T-helper 2 cell treated with Interferon-gamma antibody and Interleukin-4, amounts not matched to agents 5 μg/mL and 100 μg/mL, for 36 hours (primary cell): ENCODE measurements at regions not wholly inside any gene's neighbourhood (a gene's known extent, or its start where the extent isn't known, plus 50 kb on each side); places are given as distances from the start of the nearest gene placed in this dataset.

Source experiments
- DNase-seq: peaks from one replicate; pipeline ENCODE4 v3.0.0; 2021; ENCODE audit warnings: low spot score
- H3K27ac Mint-ChIP-seq: one replicate; pipeline ENCODE4 v1.8.0; 2021; ENCODE audit warnings: mild to moderate bottlenecking, mixed read lengths
- H3K27me3 Mint-ChIP-seq: one replicate; pipeline ENCODE4 v1.8.0; 2021; ENCODE audit warnings: low read depth, mixed read lengths
- H3K36me3 Mint-ChIP-seq: one replicate; pipeline ENCODE4 v1.8.0; 2021; ENCODE audit warnings: low read depth, mixed read lengths
- H3K4me1 Mint-ChIP-seq: one replicate; pipeline ENCODE4 v1.8.0; 2021; ENCODE audit warnings: low read depth, mixed read lengths
- H3K4me3 Mint-ChIP-seq: one replicate; pipeline ENCODE4 v1.8.0; 2022; ENCODE audit warnings: mild to moderate bottlenecking, moderate library complexity, mixed read lengths
- H3K9me3 Mint-ChIP-seq: one replicate; pipeline ENCODE4 v1.8.0; 2021; ENCODE audit warnings: mixed read lengths

DNA sequence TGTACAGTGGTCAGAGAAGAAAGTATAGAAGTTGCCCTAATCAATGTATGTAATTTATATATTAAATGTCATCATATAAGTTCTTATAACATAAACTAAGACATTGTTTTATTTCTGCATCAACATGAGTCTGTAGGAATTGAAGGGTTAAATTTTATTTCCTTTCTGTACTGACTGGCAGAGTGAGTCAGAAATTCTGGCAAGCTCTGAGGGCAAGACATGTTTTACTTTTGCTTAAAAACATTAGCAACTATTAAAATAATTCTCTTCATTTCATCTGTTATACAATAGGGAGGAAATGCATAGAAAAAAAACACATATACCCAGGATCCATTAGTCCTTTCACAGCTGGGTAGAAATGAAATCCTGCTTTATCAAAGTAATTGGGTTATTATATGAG lies 171.4 kb upstream of the ALCAM start:
- Mint-ChIP-seq H3K36me3 (no peaks in the 10 kb centered on the region), H3K27ac (no peak overlapping the region), H3K9me3 (no peaks in the 10 kb centered on the region), H3K4me3 (no peak overlapping the region), H3K27me3 (no peaks in the 10 kb centered on the region), H3K4me1 (no peaks in the 10 kb centered on the region)
- DNase-seq: no peak

- H3K9me3 Mint-ChIP-seq: no peaks in the 10 kb centered on the region
- H3K4me1 Mint-ChIP-seq: no peaks in the 10 kb centered on the region
Observed at GRCh38 chr3:105197863-105198262, 168.8 kb upstream of the ALCAM start.

DNA sequence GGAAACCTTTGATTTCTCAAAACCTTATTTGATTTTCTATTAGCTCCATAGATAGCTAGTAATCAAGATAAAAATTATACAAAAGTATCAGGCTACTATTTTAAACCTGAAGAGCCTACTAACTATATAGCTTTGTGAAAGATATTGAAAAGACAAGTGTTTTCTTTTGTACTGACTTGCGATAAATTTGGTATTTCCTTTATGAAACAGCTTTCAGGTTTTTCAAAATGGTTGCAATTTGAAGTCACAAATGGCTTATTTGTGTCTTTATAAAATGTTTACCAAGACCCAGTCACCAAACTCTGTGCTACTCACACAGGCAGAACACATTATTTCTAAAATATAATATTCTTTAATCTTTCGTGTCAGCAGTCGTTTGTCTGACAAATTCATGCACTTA lies 167.5 kb upstream of the ALCAM start:
- Mint-ChIP-seq H3K9me3 (no peaks in the 10 kb centered on the region), H3K4me3 (no peak overlapping the region), H3K36me3 (no peaks in the 10 kb centered on the region)

More at GRCh38 chr3:105197863-105198262, 168.8 kb upstream of the ALCAM start:
- DNase-seq: no peak
- Mint-ChIP-seq H3K27me3 (no peaks in the 10 kb centered on the region), H3K36me3 (no peaks in the 10 kb centered on the region), H3K4me3 (no peak overlapping the region), H3K27ac (no peak overlapping the region)

DNA sequence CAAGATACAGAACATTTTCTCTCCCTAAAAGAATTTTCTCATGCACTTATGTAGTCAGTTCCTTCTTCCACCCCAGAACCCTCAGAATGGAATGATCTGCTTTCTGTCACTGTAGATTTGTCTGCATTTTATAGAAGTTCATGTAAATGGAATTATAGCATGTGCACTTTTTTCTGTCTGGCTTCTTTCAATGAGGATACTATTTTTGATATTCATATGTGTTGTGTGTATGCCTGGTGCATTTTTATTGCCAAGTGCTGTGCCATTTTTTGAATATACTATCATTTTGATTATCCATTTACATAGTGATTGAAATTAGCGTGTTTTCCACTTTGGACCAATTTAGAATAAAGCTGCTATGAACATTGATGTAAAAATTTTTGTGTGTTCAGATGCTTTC lies 156.6 kb upstream of the ALCAM start:
- Mint-ChIP-seq H3K27me3 (no peaks in the 10 kb centered on the region), H3K27ac (no peak overlapping the region), H3K9me3 (no peaks in the 10 kb centered on the region), H3K4me1 (no peaks in the 10 kb centered on the region), H3K36me3 (no peaks in the 10 kb centered on the region), H3K4me3 (no peak overlapping the region)
- DNase-seq: no peak

More for the DNA sequence above, 167.5 kb upstream of the ALCAM start:
- no peaks in the 10 kb centered on the region for H3K27me3 Mint-ChIP-seq
- no peaks in the 10 kb centered on the region for H3K4me1 Mint-ChIP-seq
- DNase-seq: no peak
- no peak overlapping the region for H3K27ac Mint-ChIP-seq

DNA sequence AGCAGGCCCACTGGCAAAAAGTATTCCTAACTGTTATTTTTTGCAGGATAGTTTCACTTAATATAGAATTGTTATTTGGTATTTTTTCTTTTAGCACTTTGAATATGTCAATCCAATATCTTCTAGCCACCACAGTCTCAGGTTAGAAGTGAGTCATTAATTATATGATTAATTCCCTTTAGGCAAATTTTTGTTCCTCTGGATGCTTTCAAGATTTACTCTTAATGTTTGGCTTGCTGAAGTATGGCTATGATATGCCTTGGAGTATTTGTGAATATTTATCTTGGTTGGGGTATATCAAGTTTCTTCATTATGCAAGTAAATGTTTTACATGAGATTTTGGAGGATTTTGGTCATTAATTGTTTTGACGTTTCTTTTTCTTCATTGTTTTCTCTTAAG lies 152.1 kb upstream of the ALCAM start:
- Mint-ChIP-seq H3K4me1 (no peaks in the 10 kb centered on the region), H3K36me3 (no peaks in the 10 kb centered on the region), H3K4me3 (no peak overlapping the region), H3K27me3 (no peaks in the 10 kb centered on the region), H3K9me3 (no peaks in the 10 kb centered on the region), H3K27ac (no peak overlapping the region)
- no peak for DNase-seq

DNA sequence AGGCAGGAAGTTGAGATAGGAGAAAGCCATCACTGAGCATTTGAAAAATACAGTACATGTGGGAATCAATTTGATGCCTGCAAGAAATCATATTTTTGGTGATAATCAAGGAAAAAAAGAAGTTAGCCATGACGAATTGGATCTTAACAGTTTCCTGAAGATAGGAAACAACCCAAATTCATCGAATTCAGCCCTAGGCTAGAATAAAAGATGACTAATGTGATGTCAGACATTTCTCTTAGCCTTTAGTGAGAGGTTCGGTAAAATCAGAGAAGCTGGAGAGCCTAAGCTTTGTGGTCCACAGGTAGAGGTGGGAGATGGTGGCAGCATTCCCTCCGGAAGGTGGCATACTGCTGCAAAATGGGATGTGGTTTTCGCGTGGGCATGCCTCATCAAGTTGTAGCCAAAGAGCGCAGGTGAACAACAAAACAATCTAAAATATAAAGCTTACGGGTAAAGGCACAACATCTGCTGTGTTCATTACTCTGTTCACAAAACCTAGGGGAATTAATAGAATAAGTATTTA lies 144.1 kb upstream of the ALCAM start:
- Mint-ChIP-seq H3K27ac (no peak overlapping the region), H3K4me1 (no peaks in the 10 kb centered on the region), H3K9me3 (no peaks in the 10 kb centered on the region)

DNA sequence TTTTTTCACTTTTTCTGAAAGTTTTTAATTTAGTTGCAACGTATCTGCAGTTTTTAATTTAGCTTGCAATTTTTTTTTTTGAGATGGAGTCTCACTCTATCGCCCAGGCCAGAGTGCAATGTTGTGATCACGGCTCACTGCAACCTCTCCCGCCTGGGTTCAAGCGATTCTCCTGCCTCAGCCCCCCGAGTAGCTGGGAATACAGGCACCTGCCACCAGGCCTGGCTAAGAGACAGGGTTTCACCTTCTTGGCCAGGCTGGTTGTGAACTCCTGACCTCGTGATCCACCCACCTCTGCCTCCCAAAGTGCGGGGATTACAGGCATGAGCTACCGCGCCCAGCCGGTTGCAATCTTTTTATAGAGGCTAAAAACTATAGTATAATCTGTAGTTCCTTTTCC lies 142.9 kb upstream of the ALCAM start:
- H3K27me3 Mint-ChIP-seq: no peaks in the 10 kb centered on the region
- H3K9me3 Mint-ChIP-seq: no peaks in the 10 kb centered on the region
- H3K27ac Mint-ChIP-seq: no peak overlapping the region
- H3K36me3 Mint-ChIP-seq: no peaks in the 10 kb centered on the region
- H3K4me3 Mint-ChIP-seq: no peak overlapping the region
- no peak for DNase-seq
- H3K4me1 Mint-ChIP-seq: no peaks in the 10 kb centered on the region

More for the DNA sequence above, 144.1 kb upstream of the ALCAM start:
- H3K4me3 Mint-ChIP-seq: no peak overlapping the region
- no peak for DNase-seq
- H3K27me3 Mint-ChIP-seq: no peaks in the 10 kb centered on the region
- H3K36me3 Mint-ChIP-seq: no peaks in the 10 kb centered on the region

DNA sequence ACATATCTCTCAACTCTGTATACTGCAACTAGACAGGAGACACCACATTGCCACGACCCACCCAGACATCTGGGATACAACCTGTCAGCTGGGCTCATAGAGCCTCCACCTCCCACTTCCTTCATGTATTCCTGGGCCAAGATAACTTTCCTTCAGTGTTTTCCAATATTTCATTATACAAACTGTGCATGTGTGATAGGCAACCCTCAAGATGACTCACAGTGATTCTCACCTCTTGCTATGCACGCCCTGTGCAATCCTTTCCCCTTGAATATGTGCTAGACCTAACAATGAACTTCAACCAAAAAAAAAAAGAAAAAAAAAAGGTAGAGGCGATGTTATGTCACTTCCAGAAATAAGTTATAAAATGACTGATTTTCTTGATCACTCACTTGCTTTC lies 138.0 kb upstream of the ALCAM start:
- Mint-ChIP-seq H3K4me1 (no peaks in the 10 kb centered on the region), H3K9me3 (no peaks in the 10 kb centered on the region), H3K27ac (no peak overlapping the region), H3K4me3 (no peak overlapping the region), H3K27me3 (no peaks in the 10 kb centered on the region), H3K36me3 (no peaks in the 10 kb centered on the region)
- no peak for DNase-seq

GRCh38 chr3:105232553-105232952 lies 134.2 kb upstream of the ALCAM start:
- Mint-ChIP-seq H3K36me3 (no peaks in the 10 kb centered on the region), H3K4me3 (no peak overlapping the region), H3K27me3 (no peaks in the 10 kb centered on the region), H3K4me1 (no peaks in the 10 kb centered on the region), H3K27ac (no peak overlapping the region), H3K9me3 (no peaks in the 10 kb centered on the region)
- DNase-seq: no peak

DNA sequence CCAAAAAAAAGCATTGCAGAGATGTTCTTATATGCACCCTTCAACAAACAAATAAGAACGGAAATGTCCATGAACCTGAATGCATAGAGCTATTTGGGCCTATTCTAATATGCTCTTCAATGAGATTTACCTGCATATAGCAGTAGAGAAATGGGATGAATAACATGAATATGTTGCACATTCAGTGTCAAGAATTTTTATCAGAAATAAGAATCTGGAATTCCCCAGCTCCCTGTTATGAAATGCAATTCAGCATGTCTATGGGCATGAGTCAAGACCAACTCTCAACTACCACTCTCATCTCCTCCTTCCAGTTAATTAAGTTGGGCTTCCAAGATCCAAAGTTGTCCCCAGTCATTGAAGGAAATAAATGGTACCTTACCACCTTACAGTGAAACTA lies 133.7 kb upstream of the ALCAM start:
- Mint-ChIP-seq H3K27me3 (no peaks in the 10 kb centered on the region), H3K36me3 (no peaks in the 10 kb centered on the region), H3K9me3 (no peaks in the 10 kb centered on the region), H3K4me1 (no peaks in the 10 kb centered on the region), H3K4me3 (no peak overlapping the region), H3K27ac (no peak overlapping the region)
- no peak for DNase-seq

DNA sequence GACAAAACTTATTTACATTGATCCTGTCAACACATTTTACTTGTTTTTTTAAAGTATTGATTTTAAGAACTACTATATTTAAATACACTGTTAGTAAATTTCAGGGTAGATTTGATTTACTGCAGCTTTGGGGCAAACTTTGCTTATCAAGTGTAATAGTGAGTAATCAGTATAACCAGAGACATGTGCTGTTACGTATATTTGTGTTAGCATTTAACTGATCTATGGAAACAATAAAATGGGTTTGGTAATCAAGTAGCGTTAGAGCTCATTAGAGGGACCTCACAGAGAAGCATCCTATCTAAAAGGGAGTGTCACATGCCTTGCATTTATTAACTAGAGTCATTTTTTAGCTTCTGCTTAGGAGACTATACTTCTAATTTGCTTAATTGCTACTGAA lies 131.5 kb upstream of the ALCAM start:
- no peaks in the 10 kb centered on the region for H3K9me3 Mint-ChIP-seq
- no peaks in the 10 kb centered on the region for H3K27me3 Mint-ChIP-seq
- no peaks in the 10 kb centered on the region for H3K4me1 Mint-ChIP-seq

DNA sequence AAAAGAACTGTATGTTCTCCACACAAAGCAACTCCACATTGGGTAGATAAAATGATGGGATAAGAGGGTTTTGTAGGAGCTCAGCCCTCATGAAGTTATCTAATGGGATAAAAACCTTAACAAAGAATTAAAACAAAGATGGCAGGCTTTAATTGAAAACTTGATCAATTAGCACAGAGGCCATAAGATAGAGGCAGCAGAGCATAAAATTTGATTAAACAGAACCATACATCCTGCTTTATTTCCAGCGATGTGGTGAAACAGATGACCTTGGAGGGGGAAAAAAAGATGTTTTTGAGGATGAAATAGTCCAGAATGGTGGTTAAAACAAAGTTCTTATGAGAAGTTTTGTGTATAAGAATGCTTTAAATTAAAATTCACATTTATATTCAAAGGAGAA lies 130.9 kb upstream of the ALCAM start:
- no peak overlapping the region for H3K27ac Mint-ChIP-seq
- H3K4me3 Mint-ChIP-seq: no peak overlapping the region
- no peaks in the 10 kb centered on the region for H3K36me3 Mint-ChIP-seq
- no peaks in the 10 kb centered on the region for H3K4me1 Mint-ChIP-seq
- H3K9me3 Mint-ChIP-seq: no peaks in the 10 kb centered on the region
- DNase-seq: no peak
- H3K27me3 Mint-ChIP-seq: no peaks in the 10 kb centered on the region

More for the DNA sequence above, 131.5 kb upstream of the ALCAM start:
- no peak overlapping the region for H3K27ac Mint-ChIP-seq
- DNase-seq: no peak
- no peak overlapping the region for H3K4me3 Mint-ChIP-seq
- H3K36me3 Mint-ChIP-seq: no peaks in the 10 kb centered on the region

- H3K27me3 Mint-ChIP-seq: no peaks in the 10 kb centered on the region
- no peak overlapping the region for H3K4me3 Mint-ChIP-seq
- DNase-seq: no peak
- H3K27ac Mint-ChIP-seq: no peak overlapping the region
- no peaks in the 10 kb centered on the region for H3K9me3 Mint-ChIP-seq
- H3K4me1 Mint-ChIP-seq: no peaks in the 10 kb centered on the region
- no peaks in the 10 kb centered on the region for H3K36me3 Mint-ChIP-seq
Observed at GRCh38 chr3:105238367-105238766, 128.3 kb upstream of the ALCAM start.

DNA sequence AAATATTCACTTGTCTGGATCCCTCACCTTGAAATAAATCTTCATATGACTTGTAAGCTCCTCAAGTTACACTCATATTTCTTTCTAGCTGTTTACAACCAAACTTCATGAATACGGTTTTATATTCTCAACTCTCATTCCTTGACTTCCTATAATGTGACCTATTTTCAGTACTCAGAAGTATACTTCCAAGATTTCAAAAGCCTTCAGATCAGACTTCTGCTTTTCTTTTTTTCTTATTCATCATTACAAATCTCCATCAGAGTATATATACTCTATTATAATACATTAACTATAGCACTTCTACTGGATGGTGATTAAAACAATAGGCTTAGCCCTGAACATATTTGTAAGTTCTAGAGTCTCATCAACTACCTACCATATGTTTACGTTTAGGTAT lies 123.6 kb upstream of the ALCAM start:
- Mint-ChIP-seq H3K27ac (no peak overlapping the region), H3K27me3 (no peaks in the 10 kb centered on the region), H3K9me3 (no peaks in the 10 kb centered on the region), H3K36me3 (no peaks in the 10 kb centered on the region), H3K4me3 (no peak overlapping the region), H3K4me1 (no peaks in the 10 kb centered on the region)
- DNase-seq: no peak

GRCh38 chr3:105246536-105246935 lies 120.2 kb upstream of the ALCAM start:
- Mint-ChIP-seq H3K9me3 (no peaks in the 10 kb centered on the region), H3K4me1 (no peaks in the 10 kb centered on the region), H3K4me3 (no peak overlapping the region), H3K27ac (no peak overlapping the region), H3K27me3 (no peaks in the 10 kb centered on the region), H3K36me3 (no peaks in the 10 kb centered on the region)
- DNase-seq: no peak
